ENCODE measurements at regions not wholly inside any gene's neighbourhood (a gene's known extent, or its start where the extent isn't known, plus 50 kb on each side); places are given as distances from the start of the nearest gene placed in this dataset.

DNA sequence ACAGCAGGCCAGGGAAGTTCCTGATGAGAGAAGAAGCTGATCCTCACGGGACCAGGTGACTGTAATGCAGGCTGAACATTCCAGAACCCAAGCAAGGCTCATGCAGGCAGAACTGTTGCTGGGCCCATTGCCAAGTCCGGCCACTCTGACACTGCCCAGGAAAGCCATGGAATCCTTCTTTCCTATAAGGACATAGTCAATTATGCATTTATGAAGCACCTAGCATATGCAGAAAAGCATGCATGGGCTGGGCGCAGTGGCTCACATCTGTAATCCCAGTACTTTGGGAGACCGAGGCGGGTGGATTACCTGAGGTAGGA is 83.7 kb upstream of the SLC1A3 start:
- in situ Hi-C loops (cut with MboI), result no loop called here
- Histone ChIP-seq H3K36me3 (ENCODE audit: control insufficient read depth in 2 of 2, insufficient read depth in 2 of 2, low read length in 1 of 2) (no peaks in the 10 kb centered on the region), H3K27me3 (replicated peaks in 1 of 2; ENCODE audit: control insufficient read depth in 2 of 2, insufficient read depth in 2 of 2, low read length in 1 of 2) (no peaks in the 10 kb centered on the region), H3K9ac (ENCODE audit: control insufficient read depth, insufficient read depth, low read length) (no peak overlapping the region), H3K79me2 (ENCODE audit: control insufficient read depth, insufficient read depth, low read length) (no peaks in the 10 kb centered on the region), H3K4me3 (no peak overlapping the region), H3K27ac (ENCODE audit: control insufficient read depth, insufficient read depth) (no peak overlapping the region), H4K20me1 (ENCODE audit: control insufficient read depth, insufficient read depth) (no peaks in the 10 kb centered on the region), H3K4me1 (ENCODE audit: control insufficient read depth, insufficient read depth, low read length) (no peaks in the 10 kb centered on the region), H3K9me3 (replicated peaks; ENCODE audit: control insufficient read depth, insufficient read depth, low read length) (no peaks in the 10 kb centered on the region; the same call in 2 of the 3 replicates), H2AFZ (ENCODE audit: control insufficient read depth, low read depth, low read length) (no peak overlapping the region), H3K4me2 (ENCODE audit: control insufficient read depth, insufficient read depth) (no peak overlapping the region)
- 29% methylated on average over 5 of the region's 5 CpGs for WGBS (ENCODE audit: insufficient coverage, insufficient replicate concordance, low lambda C conversion rate, missing lambda C conversion rate)
- ChIA-PET RAD21 (ENCODE audit: unreplicated experiment) (no interaction called here), CTCF (no interaction called here), SMC1A (ENCODE audit: uncharacterized antibody, unreplicated experiment) (no interaction called here), POLR2A (no interaction called here)
- FAIRE-seq (no peak), ATAC-seq (no peak), DNase-seq (ENCODE audit: low read depth, low spot score) (no peak)
- no TSS peak for BruUV-seq (replicated peaks)
- TF ChIP-seq SMC3 (IDR thresholded peaks at IDR 0.05; ENCODE audit: borderline replicate concordance, low read length) (no peak), NBN (IDR thresholded peaks at IDR 0.05) (no peak), ESRRA (IDR thresholded peaks at IDR 0.05; ENCODE audit: low read length) (no peak)
- TF ChIP-seq, protein P1, sequence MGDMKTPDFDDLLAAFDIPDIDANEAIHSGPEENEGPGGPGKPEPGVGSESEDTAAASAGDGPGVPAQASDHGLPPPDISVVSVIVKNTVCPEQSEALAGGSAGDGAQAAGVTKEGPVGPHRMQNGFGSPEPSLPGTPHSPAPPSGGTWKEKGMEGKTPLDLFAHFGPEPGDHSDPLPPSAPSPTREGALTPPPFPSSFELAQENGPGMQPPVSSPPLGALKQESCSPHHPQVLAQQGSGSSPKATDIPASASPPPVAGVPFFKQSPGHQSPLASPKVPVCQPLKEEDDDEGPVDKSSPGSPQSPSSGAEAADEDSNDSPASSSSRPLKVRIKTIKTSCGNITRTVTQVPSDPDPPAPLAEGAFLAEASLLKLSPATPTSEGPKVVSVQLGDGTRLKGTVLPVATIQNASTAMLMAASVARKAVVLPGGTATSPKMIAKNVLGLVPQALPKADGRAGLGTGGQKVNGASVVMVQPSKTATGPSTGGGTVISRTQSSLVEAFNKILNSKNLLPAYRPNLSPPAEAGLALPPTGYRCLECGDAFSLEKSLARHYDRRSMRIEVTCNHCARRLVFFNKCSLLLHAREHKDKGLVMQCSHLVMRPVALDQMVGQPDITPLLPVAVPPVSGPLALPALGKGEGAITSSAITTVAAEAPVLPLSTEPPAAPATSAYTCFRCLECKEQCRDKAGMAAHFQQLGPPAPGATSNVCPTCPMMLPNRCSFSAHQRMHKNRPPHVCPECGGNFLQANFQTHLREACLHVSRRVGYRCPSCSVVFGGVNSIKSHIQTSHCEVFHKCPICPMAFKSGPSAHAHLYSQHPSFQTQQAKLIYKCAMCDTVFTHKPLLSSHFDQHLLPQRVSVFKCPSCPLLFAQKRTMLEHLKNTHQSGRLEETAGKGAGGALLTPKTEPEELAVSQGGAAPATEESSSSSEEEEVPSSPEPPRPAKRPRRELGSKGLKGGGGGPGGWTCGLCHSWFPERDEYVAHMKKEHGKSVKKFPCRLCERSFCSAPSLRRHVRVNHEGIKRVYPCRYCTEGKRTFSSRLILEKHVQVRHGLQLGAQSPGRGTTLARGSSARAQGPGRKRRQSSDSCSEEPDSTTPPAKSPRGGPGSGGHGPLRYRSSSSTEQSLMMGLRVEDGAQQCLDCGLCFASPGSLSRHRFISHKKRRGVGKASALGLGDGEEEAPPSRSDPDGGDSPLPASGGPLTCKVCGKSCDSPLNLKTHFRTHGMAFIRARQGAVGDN (IDR thresholded peaks at IDR 0.05), result no peak
- TF ChIP-seq, protein P2, sequence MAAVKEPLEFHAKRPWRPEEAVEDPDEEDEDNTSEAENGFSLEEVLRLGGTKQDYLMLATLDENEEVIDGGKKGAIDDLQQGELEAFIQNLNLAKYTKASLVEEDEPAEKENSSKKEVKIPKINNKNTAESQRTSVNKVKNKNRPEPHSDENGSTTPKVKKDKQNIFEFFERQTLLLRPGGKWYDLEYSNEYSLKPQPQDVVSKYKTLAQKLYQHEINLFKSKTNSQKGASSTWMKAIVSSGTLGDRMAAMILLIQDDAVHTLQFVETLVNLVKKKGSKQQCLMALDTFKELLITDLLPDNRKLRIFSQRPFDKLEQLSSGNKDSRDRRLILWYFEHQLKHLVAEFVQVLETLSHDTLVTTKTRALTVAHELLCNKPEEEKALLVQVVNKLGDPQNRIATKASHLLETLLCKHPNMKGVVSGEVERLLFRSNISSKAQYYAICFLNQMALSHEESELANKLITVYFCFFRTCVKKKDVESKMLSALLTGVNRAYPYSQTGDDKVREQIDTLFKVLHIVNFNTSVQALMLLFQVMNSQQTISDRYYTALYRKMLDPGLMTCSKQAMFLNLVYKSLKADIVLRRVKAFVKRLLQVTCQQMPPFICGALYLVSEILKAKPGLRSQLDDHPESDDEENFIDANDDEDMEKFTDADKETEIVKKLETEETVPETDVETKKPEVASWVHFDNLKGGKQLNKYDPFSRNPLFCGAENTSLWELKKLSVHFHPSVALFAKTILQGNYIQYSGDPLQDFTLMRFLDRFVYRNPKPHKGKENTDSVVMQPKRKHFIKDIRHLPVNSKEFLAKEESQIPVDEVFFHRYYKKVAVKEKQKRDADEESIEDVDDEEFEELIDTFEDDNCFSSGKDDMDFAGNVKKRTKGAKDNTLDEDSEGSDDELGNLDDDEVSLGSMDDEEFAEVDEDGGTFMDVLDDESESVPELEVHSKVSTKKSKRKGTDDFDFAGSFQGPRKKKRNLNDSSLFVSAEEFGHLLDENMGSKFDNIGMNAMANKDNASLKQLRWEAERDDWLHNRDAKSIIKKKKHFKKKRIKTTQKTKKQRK (IDR thresholded peaks at IDR 0.05; ENCODE audit: low read depth, low read length), result no peak
- intact Hi-C loops (cut with micrococcal nuclease; ENCODE audit: unreplicated experiment), result no loop called here
